GM21717 (cell line): ENCODE measurements at regions not wholly inside any gene's neighbourhood (a gene's known extent, or its start where the extent isn't known, plus 50 kb on each side); places are given as distances from the start of the nearest gene placed in this dataset.
"Not testable (repeated sequence)": the region's sequence is repeated elsewhere in the genome, so short reads cannot be mapped to it uniquely, and the experiment has no call there.

Experiments
- ATAC-seq: cut with Tn5 transposase; IDR thresholded peaks from one replicate; pipeline ENCODE4 v1.9.1; 2021; ENCODE audit warnings: mild to moderate bottlenecking, moderate library complexity; ENCODE audit not compliant: unreplicated experiment

GRCh38 chr21:28487455-28488070 lies 505.1 kb downstream of the LTN1 start:
- no peak for ATAC-seq

GRCh38 chr21:28485301-28486022 lies 507.2 kb downstream of the LTN1 start:
- ATAC-seq = no peak

- ATAC-seq = no peak
These were observed 509.2 kb downstream of the LTN1 start for GRCh38 chr21:28483301-28484035.

- no peak for ATAC-seq
These were observed 510.0 kb downstream of the LTN1 start for GRCh38 chr21:28482657-28483056.

DNA sequence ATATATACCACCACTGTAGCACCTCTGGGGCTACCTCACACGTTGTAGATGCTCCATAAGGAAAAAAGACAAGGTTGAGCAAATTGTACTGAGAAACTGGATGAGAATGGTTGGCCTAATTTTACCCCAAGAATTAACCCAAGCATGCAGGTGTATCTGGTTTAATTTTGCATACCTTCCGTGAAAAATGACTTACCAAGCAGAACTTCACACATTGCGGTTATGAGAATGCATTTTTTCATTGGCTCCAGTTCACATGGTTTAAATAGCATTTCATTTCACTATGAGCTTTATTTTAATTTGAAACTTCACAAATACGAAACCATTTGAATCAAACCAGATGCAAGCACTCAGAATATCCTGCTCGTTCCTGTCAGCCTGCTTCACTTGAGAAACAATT lies 512.2 kb downstream of the LTN1 start:
- peak; percentile 64 for ATAC-seq

DNA sequence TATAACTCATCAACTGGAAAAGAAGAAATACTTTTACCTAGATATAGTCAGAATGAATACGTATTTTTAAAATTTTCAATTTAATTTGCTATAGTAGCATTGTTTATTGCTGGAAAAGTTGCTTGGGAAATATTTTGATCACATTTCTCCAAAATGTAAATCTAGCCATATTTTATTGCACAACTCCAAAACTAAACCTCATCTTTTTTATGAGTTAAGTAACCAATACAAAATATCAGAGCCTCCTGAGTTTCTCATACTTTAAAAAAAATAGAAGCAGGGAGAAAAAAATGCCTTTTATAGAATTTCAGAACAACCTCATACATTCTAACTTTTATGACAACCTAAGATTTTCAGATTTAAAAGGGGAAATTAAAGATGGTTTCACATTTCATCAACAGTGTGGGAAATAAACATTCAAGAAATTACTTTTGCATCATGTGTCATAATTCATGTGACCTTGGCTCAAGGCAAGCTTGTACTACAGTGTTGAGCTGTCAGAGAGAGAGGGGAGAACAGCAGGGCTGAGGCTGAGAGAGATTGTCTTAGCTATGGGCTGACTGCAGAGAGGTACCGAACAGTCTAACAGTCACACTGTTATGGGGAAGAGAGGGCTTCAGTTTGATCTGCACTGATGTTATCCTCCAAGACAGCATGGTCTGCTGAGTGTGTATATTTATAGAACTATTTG lies 519.0 kb downstream of the LTN1 start:
- ATAC-seq = peak; percentile 72

DNA sequence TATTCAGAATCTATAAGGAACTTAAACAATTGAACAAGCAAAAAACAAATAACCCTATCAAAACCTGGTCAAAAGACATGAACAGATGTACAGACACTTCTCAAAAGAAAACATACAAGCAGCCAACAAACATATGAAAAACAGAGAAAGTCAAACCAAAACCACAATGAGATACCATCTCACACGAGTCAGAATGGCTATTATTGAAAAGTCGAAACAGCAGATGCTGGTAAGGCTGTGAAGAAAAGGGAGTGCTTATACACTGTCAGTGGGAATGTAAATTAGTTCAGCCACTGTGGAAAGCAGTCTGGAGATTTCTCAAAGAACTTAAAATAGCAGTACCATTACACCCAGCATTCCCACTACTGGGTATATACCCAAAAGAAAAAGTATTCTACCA lies 520.1 kb downstream of the LTN1 start:
- not testable (repeated sequence) for ATAC-seq

- no peak for ATAC-seq
These were observed 527.7 kb downstream of the LTN1 start for GRCh38 chr21:28464988-28465387.

DNA sequence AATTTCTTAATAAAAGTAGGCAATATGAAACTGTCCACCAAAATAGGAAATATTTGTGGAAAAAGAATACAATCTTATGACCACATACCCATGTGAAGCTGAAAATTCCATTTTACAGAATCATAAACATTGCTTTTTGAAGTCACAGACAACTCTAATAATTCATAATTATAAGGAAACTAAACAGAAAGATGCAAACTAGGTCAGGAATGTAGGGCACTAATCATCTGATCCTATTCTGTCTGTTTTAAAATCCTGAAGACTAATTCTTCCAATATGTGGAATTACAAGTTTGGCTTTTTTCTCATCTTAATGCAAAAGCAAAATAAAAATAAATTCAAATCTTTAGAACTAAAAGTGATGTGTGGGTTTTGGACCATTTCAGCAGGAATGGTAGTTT lies 528.6 kb downstream of the LTN1 start:
- no peak for ATAC-seq

DNA sequence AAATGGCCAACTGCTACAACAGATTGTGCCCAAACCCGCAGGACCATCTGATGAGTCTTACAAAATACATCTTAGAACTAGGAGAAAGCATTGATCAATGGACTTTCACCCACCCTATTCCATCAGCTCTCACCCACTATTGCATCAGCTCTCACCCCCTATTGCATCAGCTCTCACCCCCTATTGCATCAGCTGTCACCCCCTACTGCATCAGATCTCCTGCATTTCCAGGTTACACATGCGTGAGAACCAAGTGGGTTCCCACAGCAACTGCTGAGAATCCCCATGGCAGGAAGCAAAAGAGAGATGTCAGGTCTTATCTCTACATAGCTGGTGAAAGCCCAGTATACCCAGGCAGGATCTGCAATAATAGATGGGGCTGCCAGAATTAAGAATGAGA lies 533.5 kb downstream of the LTN1 start:
- no peak for ATAC-seq

- no peak for ATAC-seq
These were observed 534.2 kb downstream of the LTN1 start for GRCh38 chr21:28458446-28458845.

- ATAC-seq = no peak
These were observed 537.5 kb downstream of the LTN1 start for GRCh38 chr21:28455253-28455600.

DNA sequence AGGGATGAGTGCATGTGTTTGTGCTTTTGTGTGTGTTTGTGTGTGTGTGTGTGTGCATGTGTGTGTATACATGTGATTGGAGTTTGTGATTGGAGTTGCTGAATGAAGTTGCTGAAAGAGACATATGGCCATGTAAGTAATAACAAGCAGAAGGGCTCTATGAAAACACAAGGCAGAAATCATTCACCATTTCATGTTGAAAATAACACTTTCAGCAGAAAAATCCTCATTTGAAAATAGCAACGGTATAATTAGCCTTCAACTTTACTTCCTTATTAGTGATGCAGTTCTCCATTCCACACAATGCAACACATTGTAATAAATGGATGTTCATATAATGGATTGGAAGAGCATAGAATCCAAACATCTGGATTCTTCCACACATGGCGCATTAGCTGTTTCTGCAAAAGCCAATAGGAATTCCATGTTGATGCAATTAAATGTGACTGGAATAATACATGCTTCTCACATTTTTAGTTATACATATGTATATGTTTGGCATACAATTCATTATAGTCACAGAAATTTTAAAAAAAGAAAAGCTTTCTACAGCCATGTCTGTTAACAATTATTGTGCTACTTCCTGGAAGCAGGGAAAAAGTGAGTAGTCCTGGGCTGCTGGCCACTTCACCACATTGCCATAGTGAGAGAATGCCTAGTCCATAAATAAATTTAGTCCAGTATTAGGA lies 538.0 kb downstream of the LTN1 start:
- no peak for ATAC-seq

- ATAC-seq = no peak
These were observed 545.2 kb downstream of the LTN1 start for GRCh38 chr21:28447462-28447861.

DNA sequence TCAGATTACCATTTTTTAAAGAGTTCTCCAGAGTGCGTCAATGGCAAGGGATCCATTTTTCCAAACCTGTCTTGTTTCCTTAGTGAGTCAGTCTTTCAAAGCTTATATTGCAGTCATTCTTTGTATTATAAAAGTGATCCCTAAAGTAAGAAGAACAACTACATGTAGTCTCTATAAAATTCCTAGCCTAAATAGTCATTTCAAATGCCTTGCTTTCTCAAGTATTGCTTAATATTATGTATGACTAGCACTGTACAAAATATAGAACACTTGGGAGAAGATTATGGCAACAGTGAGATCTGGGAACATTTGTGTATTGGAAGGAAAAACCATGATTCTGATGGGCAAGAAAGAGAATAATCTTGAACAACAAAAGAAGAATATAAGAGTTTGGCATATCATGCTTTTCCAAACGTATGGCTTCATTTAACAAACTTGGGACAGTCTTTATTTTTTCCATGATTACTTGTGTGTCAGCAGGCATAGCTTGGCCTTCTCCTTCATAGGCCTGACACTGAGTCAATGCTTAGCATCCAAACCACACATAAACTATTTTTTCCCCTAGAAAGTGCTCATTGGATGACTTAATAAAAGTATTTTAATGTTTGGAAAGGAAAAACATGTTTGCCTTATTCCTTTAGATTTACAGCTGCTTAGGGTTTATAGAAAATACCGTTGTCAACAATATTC lies 547.4 kb downstream of the LTN1 start:
- ATAC-seq = no peak

DNA sequence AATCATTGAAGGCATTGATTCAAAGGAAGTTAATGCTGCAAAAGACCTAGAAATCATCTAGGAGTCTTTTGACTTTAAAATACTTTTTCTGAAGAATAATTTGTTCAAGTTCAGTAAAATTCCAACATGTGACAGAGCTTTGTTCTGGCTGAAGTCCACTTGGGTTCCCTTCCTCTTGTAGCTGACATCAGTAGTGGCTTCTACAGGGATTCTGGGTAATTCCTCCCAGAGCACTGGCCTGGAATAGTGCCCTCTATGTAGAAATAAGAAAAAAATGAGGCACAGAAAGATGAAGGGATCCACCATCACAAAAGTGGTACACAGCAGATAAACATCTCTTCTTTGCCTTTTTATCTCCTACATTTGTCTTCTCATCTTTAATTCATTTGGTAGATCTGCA lies 548.1 kb downstream of the LTN1 start:
- no peak for ATAC-seq

DNA sequence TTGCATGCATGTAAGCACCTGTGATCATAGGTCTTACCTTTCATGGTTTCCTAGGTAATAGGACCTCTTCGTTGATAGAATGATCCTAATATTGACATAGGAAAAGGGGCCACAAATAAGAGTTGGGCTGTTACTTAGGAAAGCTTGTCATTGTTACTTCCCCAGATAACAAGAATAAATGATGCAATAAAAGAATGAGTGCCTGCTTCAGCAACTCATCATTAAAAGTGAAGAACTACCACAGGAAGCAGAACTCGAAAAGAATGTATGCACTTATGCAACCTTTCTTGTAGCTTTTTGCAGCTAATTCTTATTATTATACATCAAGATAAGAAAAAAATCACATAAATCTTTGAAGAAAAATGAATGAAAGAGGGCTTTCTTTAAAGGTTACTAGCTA lies 548.6 kb downstream of the LTN1 start:
- no peak for ATAC-seq

GRCh38 chr21:28442624-28443023 lies 550.1 kb downstream of the LTN1 start:
- ATAC-seq = no peak

DNA sequence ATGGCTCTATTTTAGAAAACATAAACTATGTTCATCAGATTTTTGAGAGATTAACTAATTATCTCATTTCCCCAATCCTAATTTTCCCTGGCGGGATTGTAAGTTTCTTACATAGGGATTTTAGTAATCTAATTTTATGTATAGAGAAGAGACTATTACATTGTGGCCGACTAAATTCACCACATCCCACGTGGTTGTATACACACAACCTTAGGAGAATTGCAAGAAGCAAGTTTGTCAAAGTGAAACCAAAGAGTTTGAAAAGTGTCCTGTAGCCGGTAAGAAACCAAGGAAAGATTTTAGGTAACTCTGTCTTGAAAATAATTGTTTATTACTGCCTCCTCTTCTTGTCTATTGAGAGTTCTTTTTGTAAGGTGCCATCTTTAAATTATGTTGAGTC lies 550.6 kb downstream of the LTN1 start:
- no peak for ATAC-seq

- ATAC-seq = no peak
These were observed 552.9 kb downstream of the LTN1 start for GRCh38 chr21:28439788-28440187.
